ENCODE measurements at regions not wholly inside any gene's neighbourhood (a gene's known extent, or its start where the extent isn't known, plus 50 kb on each side); places are given as distances from the start of the nearest gene placed in this dataset.

DNA sequence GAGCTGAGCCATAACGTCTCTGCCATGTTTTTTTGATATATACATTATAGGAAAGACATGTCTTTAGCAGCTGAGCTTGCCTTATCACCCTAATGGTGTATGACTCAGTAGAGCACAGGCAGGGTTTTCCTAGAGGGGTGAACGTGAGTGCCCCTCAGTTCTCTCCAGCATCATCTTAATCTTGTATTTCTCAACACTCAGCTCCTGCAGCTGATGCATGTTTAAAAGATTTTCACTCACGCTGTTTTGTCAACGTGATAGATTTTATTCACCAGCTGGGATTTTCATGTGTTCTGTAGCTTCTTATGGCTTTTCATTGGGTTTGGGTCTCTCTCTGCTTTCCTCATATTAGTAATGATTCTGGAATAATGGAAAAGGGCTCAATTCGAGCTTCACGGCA, 186.0 kb upstream of the PMFBP1 start:
- Histone ChIP-seq H3K9ac (ENCODE audit: low read length) (no peak overlapping the region), H2AFZ (ENCODE audit: low read depth, low read length, poor library complexity, severe bottlenecking) (no peak overlapping the region), H3K27ac (ENCODE audit: low read depth, low read length) (no peak overlapping the region), H3K79me2 (ENCODE audit: insufficient read depth, low read length) (no peaks in the 10 kb centered on the region), H3K4me1 (ENCODE audit: control insufficient read depth in 1 of 2, insufficient read depth in 2 of 2, low read length in 2 of 2) (no peaks in the 10 kb centered on the region), H3K9me2 (ENCODE audit: insufficient read depth) (no peaks in the 10 kb centered on the region), H3K4me2 (ENCODE audit: low read length) (no peak overlapping the region), H3K27me3 (ENCODE audit: insufficient read depth, low read length) (no peaks in the 10 kb centered on the region), H3K9me3 (ENCODE audit: control insufficient read depth in 1 of 2, insufficient read depth in 1 of 2, low read depth in 1 of 2, low read length in 2 of 2) (no peaks in the 10 kb centered on the region), H3K4me3 (replicated peaks in 1 of 2; ENCODE audit: low read depth in 1 of 2, low read length in 2 of 2) (no peak overlapping the region), H3K36me3 (ENCODE audit: control insufficient read depth in 1 of 2, insufficient read depth in 2 of 2, low read length in 2 of 2) (no peaks in the 10 kb centered on the region), H4K20me1 (ENCODE audit: insufficient read depth) (no peaks in the 10 kb centered on the region)
- DNase-seq (ENCODE audit: low read depth, low spot score) (no peak), ATAC-seq (no peak)
- intact Hi-C loops (cut with micrococcal nuclease) = no loop called here
- ChIA-PET POLR2A (no interaction called here), CTCF (no interaction called here), RAD21 (ENCODE audit: low non-redundant PET in 1 of 2, low total read pairs in 2 of 2, uncharacterized antibody in 2 of 2, unreplicated experiment in 2 of 2) (no interaction called here)
- no TSS peak for BruUV-seq (replicated peaks)
- TF ChIP-seq POLR2AphosphoS5 (IDR thresholded peaks at IDR 0.05; ENCODE audit: low read depth, low read length) (no peak), TCF7L2 (IDR thresholded peaks at IDR 0.05; ENCODE audit: borderline replicate concordance, extremely low read depth, insufficient read depth, insufficient read length) (no peak), FOSL1 (IDR thresholded peaks at IDR 0.05; ENCODE audit: low read depth) (no peak), SIN3A (IDR thresholded peaks at IDR 0.05; ENCODE audit: low read depth) (no peak), JUND (IDR thresholded peaks at IDR 0.05) (no peak)

DNA sequence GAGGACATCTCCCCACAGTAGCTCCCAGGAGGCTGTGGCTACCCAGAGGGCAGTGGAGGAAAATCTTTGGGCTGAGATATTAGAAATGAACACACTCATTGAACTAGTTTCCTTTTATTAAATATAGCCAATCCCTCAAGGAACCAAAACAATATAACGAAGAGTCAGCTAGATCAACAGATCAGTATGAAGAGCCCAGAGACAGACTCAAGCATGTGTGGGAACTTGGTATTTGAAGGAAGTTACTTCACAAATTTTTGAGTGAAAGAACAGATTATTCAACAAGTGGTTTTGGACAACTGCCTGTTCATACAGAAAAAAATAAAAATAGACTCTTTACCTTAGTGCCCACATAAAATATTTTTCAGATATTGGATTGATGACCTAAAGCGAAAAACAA, 183.6 kb upstream of the PMFBP1 start:
- no peak overlapping the region for H3K9ac ChIP-seq (ENCODE audit: low read length)
- no peak overlapping the region for H3K4me2 ChIP-seq (ENCODE audit: low read length)
- H3K9me2 ChIP-seq (ENCODE audit: insufficient read depth) = no peaks in the 10 kb centered on the region
- no peaks in the 10 kb centered on the region for H3K27me3 ChIP-seq (ENCODE audit: insufficient read depth, low read length)
- BruUV-seq (replicated peaks) = no TSS peak
- ATAC-seq = no peak
- no peak for DNase-seq (ENCODE audit: low read depth, low spot score)
- H4K20me1 ChIP-seq (ENCODE audit: insufficient read depth) = no peaks in the 10 kb centered on the region
- no peak overlapping the region for H3K4me3 ChIP-seq (replicated peaks in 1 of 2; ENCODE audit: low read depth in 1 of 2, low read length in 2 of 2)
- H3K4me1 ChIP-seq (ENCODE audit: control insufficient read depth in 1 of 2, insufficient read depth in 2 of 2, low read length in 2 of 2) = no peaks in the 10 kb centered on the region
- no peak overlapping the region for H2AFZ ChIP-seq (ENCODE audit: low read depth, low read length, poor library complexity, severe bottlenecking)
- intact Hi-C loops (cut with micrococcal nuclease) = no loop called here
- H3K9me3 ChIP-seq (ENCODE audit: control insufficient read depth in 1 of 2, insufficient read depth in 1 of 2, low read depth in 1 of 2, low read length in 2 of 2) = no peaks in the 10 kb centered on the region
- no peaks in the 10 kb centered on the region for H3K79me2 ChIP-seq (ENCODE audit: insufficient read depth, low read length)
- POLR2A ChIA-PET = no interaction called here
- no peaks in the 10 kb centered on the region for H3K36me3 ChIP-seq (ENCODE audit: control insufficient read depth in 1 of 2, insufficient read depth in 2 of 2, low read length in 2 of 2)
- TF ChIP-seq EZH2 (IDR thresholded peaks at IDR 0.05) (no peak), TCF7L2 (IDR thresholded peaks at IDR 0.05; ENCODE audit: borderline replicate concordance, extremely low read depth, insufficient read depth, insufficient read length) (no peak), SIN3A (IDR thresholded peaks at IDR 0.05; ENCODE audit: low read depth) (no peak), SRF (IDR thresholded peaks at IDR 0.05; ENCODE audit: low read depth) (no peak), YY1 (IDR thresholded peaks at IDR 0.05; ENCODE audit: extremely low read depth, insufficient replicate concordance, low read depth, low read length) (no peak), CBX3 (IDR thresholded peaks at IDR 0.05; ENCODE audit: low read depth) (no peak)
- TF ChIP-seq, protein P1, sequence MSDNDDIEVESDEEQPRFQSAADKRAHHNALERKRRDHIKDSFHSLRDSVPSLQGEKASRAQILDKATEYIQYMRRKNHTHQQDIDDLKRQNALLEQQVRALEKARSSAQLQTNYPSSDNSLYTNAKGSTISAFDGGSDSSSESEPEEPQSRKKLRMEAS (IDR thresholded peaks at IDR 0.05) = no peak
- CTCF ChIA-PET = no interaction called here
- RAD21 ChIA-PET (ENCODE audit: low non-redundant PET in 1 of 2, low total read pairs in 2 of 2, uncharacterized antibody in 2 of 2, unreplicated experiment in 2 of 2) = no interaction called here
- no peak overlapping the region for H3K27ac ChIP-seq (ENCODE audit: low read depth, low read length)

Measured in HCT116 (cell line).